ENCODE measurements at regions not wholly inside any gene's neighbourhood (a gene's known extent, or its start where the extent isn't known, plus 50 kb on each side); places are given as distances from the start of the nearest gene placed in this dataset.

GRCh38 chr10:62657244-62657835 is 147.2 kb upstream of the ADO start:
- H3K36me3 ChIP-seq (ENCODE audit: insufficient read depth): no peaks in the 10 kb centered on the region
- no peaks in the 10 kb centered on the region for H4K20me1 ChIP-seq (replicated peaks; ENCODE audit: insufficient read depth)
- H3K27ac ChIP-seq (ENCODE audit: low read depth): no peak overlapping the region
- TF ChIP-seq ZNF114 (CRISPR knock-in tag; IDR thresholded peaks at IDR 0.05) (no peak), EZH2phosphoT487 (IDR thresholded peaks at IDR 0.05; ENCODE audit: unreplicated experiment) (no peak), POLR2AphosphoS5 (IDR thresholded peaks at IDR 0.05; ENCODE audit: low read depth) (no peak), ZNF331 (CRISPR knock-in tag; IDR thresholded peaks at IDR 0.05; ENCODE audit: low read depth) (no peak), STAT1 (IDR thresholded peaks at IDR 0.05; ENCODE audit: unreplicated experiment) (no peak), NANOG (IDR thresholded peaks at IDR 0.05; ENCODE audit: borderline replicate concordance) (no peak), CREB1 (CRISPR knock-in tag; IDR thresholded peaks at IDR 0.05; ENCODE audit: low read depth) (no peak), JUNB (IDR thresholded peaks at IDR 0.05; ENCODE audit: unreplicated experiment) (no peak), ETS1 (IDR thresholded peaks at IDR 0.05) (no peak), ZNF462 (CRISPR knock-in tag; IDR thresholded peaks at IDR 0.05) (no peak), EZH2 (IDR thresholded peaks at IDR 0.05; ENCODE audit: low read depth, unreplicated experiment) (no peak), REST (IDR thresholded peaks at IDR 0.05; ENCODE audit: unreplicated experiment) (no peak)
- TF ChIP-seq, protein P1, sequence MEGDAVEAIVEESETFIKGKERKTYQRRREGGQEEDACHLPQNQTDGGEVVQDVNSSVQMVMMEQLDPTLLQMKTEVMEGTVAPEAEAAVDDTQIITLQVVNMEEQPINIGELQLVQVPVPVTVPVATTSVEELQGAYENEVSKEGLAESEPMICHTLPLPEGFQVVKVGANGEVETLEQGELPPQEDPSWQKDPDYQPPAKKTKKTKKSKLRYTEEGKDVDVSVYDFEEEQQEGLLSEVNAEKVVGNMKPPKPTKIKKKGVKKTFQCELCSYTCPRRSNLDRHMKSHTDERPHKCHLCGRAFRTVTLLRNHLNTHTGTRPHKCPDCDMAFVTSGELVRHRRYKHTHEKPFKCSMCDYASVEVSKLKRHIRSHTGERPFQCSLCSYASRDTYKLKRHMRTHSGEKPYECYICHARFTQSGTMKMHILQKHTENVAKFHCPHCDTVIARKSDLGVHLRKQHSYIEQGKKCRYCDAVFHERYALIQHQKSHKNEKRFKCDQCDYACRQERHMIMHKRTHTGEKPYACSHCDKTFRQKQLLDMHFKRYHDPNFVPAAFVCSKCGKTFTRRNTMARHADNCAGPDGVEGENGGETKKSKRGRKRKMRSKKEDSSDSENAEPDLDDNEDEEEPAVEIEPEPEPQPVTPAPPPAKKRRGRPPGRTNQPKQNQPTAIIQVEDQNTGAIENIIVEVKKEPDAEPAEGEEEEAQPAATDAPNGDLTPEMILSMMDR (conservative IDR thresholded peaks at IDR 0.05; ENCODE audit: low read depth in 2 of 2): no peak
- no peak overlapping the region for H3K4me3 Mint-ChIP-seq
- H3K36me3 Mint-ChIP-seq (ENCODE audit: low read depth): peaks cover 9% of the 10 kb centered on the region
- no peak overlapping the region for H3K27ac Mint-ChIP-seq
- H3K27me3 Mint-ChIP-seq (ENCODE audit: insufficient read depth, low read depth, poor library complexity): no peaks in the 10 kb centered on the region
- no peaks in the 10 kb centered on the region for H3K79me2 ChIP-seq (replicated peaks; ENCODE audit: insufficient read depth)
- no peak overlapping the region for H3K4me3 ChIP-seq
- peaks cover 12% of the 10 kb centered on the region for H3K9me3 Mint-ChIP-seq
- H3K4me1 Mint-ChIP-seq: peaks cover 5% of the 10 kb centered on the region
- H2AFZ ChIP-seq: no peak overlapping the region
- no peak for ATAC-seq
- no peak for DNase-seq (ENCODE audit: low spot score)
- H3K4me1 ChIP-seq (ENCODE audit: insufficient read depth): peaks cover 9% of the 10 kb centered on the region
- no peaks in the 10 kb centered on the region for H3K27me3 ChIP-seq (ENCODE audit: insufficient read depth)
- H3K4me2 ChIP-seq: no peak overlapping the region
- H3F3A ChIP-seq (replicated peaks; ENCODE audit: low read depth): no peaks in the 10 kb centered on the region
- peaks cover 10% of the 10 kb centered on the region; the same call in 1 of the 2 replicates for H3K9me2 ChIP-seq (ENCODE audit: insufficient read depth)
